ENCODE measurements at regions not wholly inside any gene's neighbourhood (a gene's known extent, or its start where the extent isn't known, plus 50 kb on each side); places are given as distances from the start of the nearest gene placed in this dataset.

- TF ChIP-seq CTCF (IDR thresholded peaks at IDR 0.05) (no peak), POLR2AphosphoS5 (IDR thresholded peaks at IDR 0.05; ENCODE audit: insufficient read depth in 1 of 2, low read depth in 1 of 2) (no peak), POLR2A (IDR thresholded peaks at IDR 0.05) (no peak)
Measured at GRCh38 chr15:37517191-37517895, 417.0 kb upstream of the MEIS2 start.

Measured in vagina (tissue), 2 donors.